HEK293 (cell line): ENCODE measurements at regions not wholly inside any gene's neighbourhood (a gene's known extent, or its start where the extent isn't known, plus 50 kb on each side); places are given as distances from the start of the nearest gene placed in this dataset.
"Not testable (repeated sequence)": the region's sequence is repeated elsewhere in the genome, so short reads cannot be mapped to it uniquely, and the experiment has no call there.

Source experiments
- CTCF ChIA-PET: fragments of 350-600 bp; formaldehyde crosslinking; extraction: SDS; loops from one replicate; lab custom pipeline; 2021; ENCODE audit warnings: antibody characterized with exemption; lab: Yijun Ruan, JAX
- POLR2A ChIA-PET: fragments of 300-600 bp; formaldehyde crosslinking; extraction: SDS; loops from one replicate; lab custom pipeline; 2020; ENCODE audit warnings: antibody characterized with exemption, inconsistent platforms; lab: Yijun Ruan, JAX
- H3K27ac ChIP-seq: fragments of 200-500 bp; sonication (Bioruptor generic); 2 replicates; pipeline ENCODE4 v1.5.1; 2014; ENCODE audit warnings: low read depth, low read length, control low read depth, inconsistent platforms; ENCODE audit errors: extremely low read depth
- H3K36me3 ChIP-seq, 2 experiments: fragments of 200-500 bp in 1 of 2; sonication (Bioruptor generic) in 1 of 2; 1 replicate in 1 of 2; 2 replicates in 1 of 2; pipeline ENCODE4 v1.5.1; 2014 to 2017; ENCODE audit warnings: inconsistent platforms in 2 of 2, low read length in 2 of 2; ENCODE audit not compliant: control insufficient read depth in 2 of 2, insufficient read depth in 1 of 2
- H3K4me1 ChIP-seq: fragments of 200-500 bp; sonication (Bioruptor generic); 2 replicates; pipeline ENCODE4 v1.5.1; 2014; ENCODE audit warnings: mild to moderate bottlenecking, low read length, inconsistent platforms; ENCODE audit not compliant: control insufficient read depth, insufficient read depth
- H3K4me3 ChIP-seq: 2 replicates; pipeline ENCODE4 v1.5.1; 2011; ENCODE audit warnings: low read depth, mild to moderate bottlenecking, control low read depth, low read length, moderate library complexity
- H3K9me3 ChIP-seq: fragments of 200-500 bp; sonication (Bioruptor generic); 2 replicates; pipeline ENCODE4 v1.5.1; 2014; ENCODE audit warnings: low read depth, low read length, inconsistent platforms; ENCODE audit not compliant: control insufficient read depth, insufficient read depth

GRCh38 chr16:21545664-21546326 is 53.6 kb upstream of the METTL9 start:
- H3K9me3 ChIP-seq, H3K4me1 ChIP-seq, H3K36me3 ChIP-seq, POLR2A ChIA-PET, H3K4me3 ChIP-seq, H3K27ac ChIP-seq, CTCF ChIA-PET: not testable (repeated sequence)

GRCh38 chr16:21549396-21549795 is 50.0 kb upstream of the METTL9 start:
- H3K4me1 ChIP-seq, H3K27ac ChIP-seq, CTCF ChIA-PET, H3K9me3 ChIP-seq, POLR2A ChIA-PET, H3K36me3 ChIP-seq, H3K4me3 ChIP-seq: not testable (repeated sequence)
